Neuronal stem cell (in vitro differentiated cells): ENCODE measurements at regions not wholly inside any gene's neighbourhood (a gene's known extent, or its start where the extent isn't known, plus 50 kb on each side); places are given as distances from the start of the nearest gene placed in this dataset.

Source experiments
- DNase-seq: peaks from one replicate; pipeline ENCODE4 v3.0.0-alpha.2; 2013; ENCODE audit warnings: low spot score
- H2AFZ ChIP-seq: one replicate; pipeline ENCODE4 v1.6.1; 2013; ENCODE audit warnings: mild to moderate bottlenecking, low read length, inconsistent platforms
- H2AK5ac ChIP-seq: 2 replicates; pipeline ENCODE4 v1.6.1; 2013; ENCODE audit warnings: low read depth, mild to moderate bottlenecking, inconsistent platforms, low read length, moderate library complexity, mixed read lengths
- H2BK120ac ChIP-seq: 2 replicates; pipeline ENCODE4 v1.6.1; 2013; ENCODE audit warnings: low read depth, mild to moderate bottlenecking, inconsistent platforms, low read length, moderate library complexity, mixed read lengths
- H2BK12ac ChIP-seq: one replicate; pipeline ENCODE4 v1.6.1; 2013; ENCODE audit warnings: low read length, inconsistent platforms
- H2BK15ac ChIP-seq: 2 replicates; pipeline ENCODE4 v1.6.1; 2013; ENCODE audit warnings: mild to moderate bottlenecking, low read length, inconsistent platforms, mixed read lengths
- H2BK5ac ChIP-seq: one replicate; pipeline ENCODE4 v1.6.1; 2013; ENCODE audit warnings: inconsistent platforms, mild to moderate bottlenecking, low read length, moderate library complexity
- H3K14ac ChIP-seq: one replicate; pipeline ENCODE4 v1.6.1; 2013; ENCODE audit warnings: low read length, inconsistent platforms
- H3K18ac ChIP-seq: 2 replicates; pipeline ENCODE4 v1.6.1; 2013; ENCODE audit warnings: low read length, inconsistent platforms
- H3K23ac ChIP-seq: 2 replicates; pipeline ENCODE4 v1.6.1; 2013; ENCODE audit warnings: low read depth, mild to moderate bottlenecking, mixed read lengths, low read length, inconsistent platforms; ENCODE audit not compliant: poor library complexity
- H3K27ac ChIP-seq: replicated peaks from 3 replicates; pipeline ENCODE4 v1.5.1; 2013; ENCODE audit warnings: low read length, inconsistent platforms
- H3K27me3 ChIP-seq, 3 experiments: 2 replicates each; pipeline ENCODE4 v1.6.1; 2013; ENCODE audit warnings: low read length in 3 of 3, mild to moderate bottlenecking in 2 of 3, inconsistent platforms in 1 of 3, low read depth in 1 of 3, mixed read lengths in 1 of 3, moderate library complexity in 1 of 3; ENCODE audit not compliant: control insufficient read depth in 3 of 3, insufficient read depth in 3 of 3
- H3K36me3 ChIP-seq, 2 donors: replicated peaks in 1 of 2; 2 replicates each; pipeline ENCODE4 v1.6.1; 2013; ENCODE audit warnings: low read length in 2 of 2; ENCODE audit not compliant: control insufficient read depth in 2 of 2, insufficient read depth in 2 of 2
- H3K4ac ChIP-seq: 2 replicates; pipeline ENCODE4 v1.6.1; 2013; ENCODE audit warnings: inconsistent platforms, mild to moderate bottlenecking, low read length, moderate library complexity
- H3K4me1 ChIP-seq, 2 donors: 1 replicate in 1 of 2; 2 replicates in 1 of 2; pipeline ENCODE4 v1.6.1; 2013; ENCODE audit warnings: low read length in 2 of 2, low read depth in 1 of 2; ENCODE audit not compliant: control insufficient read depth in 2 of 2, insufficient read depth in 1 of 2
- H3K4me2 ChIP-seq: one replicate; pipeline ENCODE4 v1.6.1; 2013; ENCODE audit warnings: mild to moderate bottlenecking, low read length, inconsistent platforms; ENCODE audit not compliant: insufficient read depth, poor library complexity, severe bottlenecking
- H3K4me3 ChIP-seq, 2 donors: 2 replicates each; pipeline ENCODE4 v1.5.1; 2013; ENCODE audit warnings: low read length in 2 of 2, mild to moderate bottlenecking in 2 of 2, inconsistent platforms in 1 of 2, moderate library complexity in 1 of 2
- H3K79me1 ChIP-seq: one replicate; pipeline ENCODE4 v1.6.1; 2013; ENCODE audit warnings: low read depth, mild to moderate bottlenecking, inconsistent platforms, low read length, moderate library complexity
- H3K9ac ChIP-seq: one replicate; pipeline ENCODE4 v1.6.1; 2013; ENCODE audit warnings: mild to moderate bottlenecking, low read depth, low read length, inconsistent platforms; ENCODE audit not compliant: poor library complexity
- H3K9me3 ChIP-seq, 2 donors: replicated peaks in 1 of 2; 2 replicates each; pipeline versions ENCODE3 to v1.6.1; 2013; ENCODE audit warnings: low read length in 2 of 2, mild to moderate bottlenecking in 2 of 2, inconsistent platforms in 1 of 2, low read depth in 1 of 2, mixed read lengths in 1 of 2, moderate library complexity in 1 of 2; ENCODE audit not compliant: control insufficient read depth in 2 of 2, insufficient read depth in 1 of 2
- H4K8ac ChIP-seq: one replicate; pipeline ENCODE4 v1.6.1; 2013; ENCODE audit warnings: low read depth, mild to moderate bottlenecking, inconsistent platforms, low read length, moderate library complexity
- H4K91ac ChIP-seq: one replicate; pipeline ENCODE4 v1.6.1; 2013; ENCODE audit warnings: low read length, low read depth, mild to moderate bottlenecking, inconsistent platforms; ENCODE audit not compliant: poor library complexity
- WGBS, 2 donors: extraction: QIAGEN DNeasy Blood & Tissue Kit; methylation state at CpG; one replicate each; pipeline ENCODE4 v1.1.7; 2013; ENCODE audit warnings: missing lambda C conversion rate in 2 of 2, mixed read lengths in 1 of 2; ENCODE audit not compliant: insufficient read length in 2 of 2, insufficient replicate concordance in 1 of 2; ENCODE audit errors: extremely low coverage in 2 of 2; 5-methylcytosine and 5-hydroxymethylcytosine counted together

DNA sequence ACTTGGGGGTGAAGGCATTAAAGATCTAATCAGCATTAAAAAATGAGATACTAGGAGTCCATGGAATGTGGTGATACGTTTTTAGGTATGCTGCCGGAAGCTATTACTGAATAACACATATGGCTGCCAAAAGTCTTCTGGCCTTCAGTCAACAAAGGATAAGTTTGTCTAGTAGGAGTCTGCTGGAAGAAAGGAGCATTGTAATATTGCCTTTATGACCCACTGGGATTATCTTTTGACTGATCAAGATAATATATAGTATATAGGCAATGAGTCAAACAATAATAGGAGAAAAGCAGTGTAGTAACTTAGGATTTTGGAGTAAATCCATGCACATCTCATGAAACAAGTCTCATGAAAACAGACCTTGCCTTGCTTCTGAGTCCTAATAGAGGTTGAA, 295.4 kb downstream of the SLITRK6 start:
- H4K8ac ChIP-seq: no peak overlapping the region
- no peak overlapping the region for H3K4ac ChIP-seq
- H3K4me3 ChIP-seq: no peak overlapping the region
- H2BK15ac ChIP-seq: no peak overlapping the region
- H3K79me1 ChIP-seq: no peaks in the 10 kb centered on the region
- H2BK5ac ChIP-seq: no peak overlapping the region
- H3K4me1 ChIP-seq: no peaks in the 10 kb centered on the region
- H3K23ac ChIP-seq: no peak overlapping the region
- no peak overlapping the region for H2BK12ac ChIP-seq
- no peak overlapping the region for H2AFZ ChIP-seq
- no peak overlapping the region for H3K18ac ChIP-seq
- no peaks in the 10 kb centered on the region for H3K9me3 ChIP-seq
- H3K27me3 ChIP-seq: no peaks in the 10 kb centered on the region
- no peak overlapping the region for H3K9ac ChIP-seq
- H2AK5ac ChIP-seq: no peak overlapping the region
- no peak for DNase-seq
- no CpG with 5 or more reads among the region's 2 CpGs for WGBS, 2 donors
- H4K91ac ChIP-seq: no peak overlapping the region
- H3K4me2 ChIP-seq: no peak overlapping the region
- H3K36me3 ChIP-seq: no peaks in the 10 kb centered on the region
- H3K27ac ChIP-seq: no peak overlapping the region
- no peak overlapping the region for H2BK120ac ChIP-seq
- no peak overlapping the region for H3K14ac ChIP-seq

DNA sequence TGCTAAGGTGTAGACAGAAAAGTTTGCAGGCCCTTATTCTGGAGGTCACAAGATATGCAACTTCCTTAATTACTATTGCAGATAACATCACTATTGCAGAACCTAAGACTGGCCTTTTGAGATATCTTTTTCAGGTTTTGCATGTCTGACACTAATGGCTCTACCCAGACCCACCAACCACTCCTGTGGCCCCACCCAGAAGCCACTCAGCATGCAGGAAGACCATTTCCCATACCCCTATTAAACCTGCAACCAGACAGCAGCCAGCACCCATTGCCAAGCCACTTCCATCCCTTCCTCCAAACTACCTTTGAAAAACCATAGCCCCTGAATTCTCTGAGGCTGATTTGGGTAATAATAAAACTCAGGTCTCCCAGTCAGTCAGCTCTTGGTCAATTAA, 297.6 kb downstream of the SLITRK6 start:
- Histone ChIP-seq H3K36me3 (no peaks in the 10 kb centered on the region), H3K23ac (no peak overlapping the region), H3K27me3 (no peaks in the 10 kb centered on the region), H3K4me2 (no peak overlapping the region), H4K8ac (no peak overlapping the region), H4K91ac (no peak overlapping the region), H2BK12ac (no peak overlapping the region), H2AFZ (no peak overlapping the region), H3K9ac (no peak overlapping the region), H3K14ac (no peak overlapping the region), H3K18ac (no peak overlapping the region), H2BK5ac (no peak overlapping the region), H2AK5ac (no peak overlapping the region), H3K79me1 (no peaks in the 10 kb centered on the region), H3K4me3 (no peak overlapping the region), H2BK15ac (no peak overlapping the region), H3K4me1 (no peaks in the 10 kb centered on the region), H2BK120ac (no peak overlapping the region), H3K27ac (no peak overlapping the region), H3K4ac (no peak overlapping the region), H3K9me3 (no peaks in the 10 kb centered on the region)
- no peak for DNase-seq

DNA sequence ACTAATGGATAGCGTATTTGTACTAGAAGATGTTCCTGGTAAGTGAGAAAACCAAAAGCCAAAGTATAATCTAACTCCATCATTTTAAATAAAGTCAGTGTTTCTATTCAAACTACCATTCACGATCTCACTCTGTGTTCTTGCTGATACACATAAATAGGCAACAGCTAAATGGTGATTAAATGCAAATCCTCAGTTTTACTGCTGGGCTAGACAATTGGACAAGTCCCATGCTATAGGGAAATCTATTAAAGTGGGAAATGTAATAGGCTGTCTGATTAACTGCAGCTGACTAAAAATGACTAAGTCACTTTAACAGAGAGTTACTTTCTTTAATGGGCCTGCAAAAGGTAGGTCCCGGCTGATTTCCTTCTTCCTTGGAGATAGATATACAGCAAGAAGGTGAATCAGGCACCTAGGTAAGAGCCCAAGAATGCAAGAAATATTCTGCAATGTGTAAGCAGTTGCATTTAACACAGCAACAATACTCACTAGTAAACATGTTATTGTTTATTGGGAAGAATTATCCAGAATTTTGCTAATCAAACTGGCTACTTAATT, 298.4 kb downstream of the SLITRK6 start:
- no peak overlapping the region for H3K23ac ChIP-seq
- no peak overlapping the region for H3K4ac ChIP-seq
- WGBS, 2 donors: no CpG with 5 or more reads among the region's 3 CpGs
- no peaks in the 10 kb centered on the region for H3K4me1 ChIP-seq
- no peaks in the 10 kb centered on the region for H3K79me1 ChIP-seq
- no peak overlapping the region for H3K14ac ChIP-seq
- H3K36me3 ChIP-seq: no peaks in the 10 kb centered on the region
- no peak overlapping the region for H3K4me3 ChIP-seq
- H2BK12ac ChIP-seq: no peak overlapping the region
- H2AK5ac ChIP-seq: no peak overlapping the region
- no peak overlapping the region for H3K27ac ChIP-seq
- no peak overlapping the region for H3K9ac ChIP-seq
- no peaks in the 10 kb centered on the region for H3K9me3 ChIP-seq
- no peak overlapping the region for H2AFZ ChIP-seq
- H2BK15ac ChIP-seq: no peak overlapping the region
- no peak overlapping the region for H2BK120ac ChIP-seq
- H3K18ac ChIP-seq: no peak overlapping the region
- H4K91ac ChIP-seq: no peak overlapping the region
- H3K4me2 ChIP-seq: no peak overlapping the region
- no peak overlapping the region for H4K8ac ChIP-seq
- no peaks in the 10 kb centered on the region for H3K27me3 ChIP-seq
- H2BK5ac ChIP-seq: no peak overlapping the region
- no peak for DNase-seq

DNA sequence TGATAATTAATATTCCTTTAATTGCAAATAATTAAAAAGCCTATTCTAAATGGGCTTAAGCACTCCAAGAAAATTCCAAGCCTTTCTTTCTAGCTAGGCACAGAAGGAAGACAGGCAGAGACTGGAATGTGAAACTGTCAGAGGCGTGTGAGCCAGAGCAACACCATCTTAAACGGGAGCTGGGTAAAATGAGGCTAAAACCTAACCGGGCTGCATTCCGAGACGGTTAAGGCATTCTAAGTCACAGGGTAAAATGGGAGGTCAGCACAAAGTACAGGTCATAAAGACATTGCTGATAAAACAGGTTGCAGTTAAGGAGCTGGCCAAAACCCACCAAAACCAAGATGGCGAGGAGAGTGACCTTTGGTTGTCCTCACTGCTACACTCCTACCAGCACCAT, 300.4 kb downstream of the SLITRK6 start:
- DNase-seq: no peak
- Histone ChIP-seq H3K27ac (no peak overlapping the region), H2AFZ (no peak overlapping the region), H2BK12ac (no peak overlapping the region), H3K18ac (no peak overlapping the region), H3K14ac (no peak overlapping the region), H3K36me3 (no peaks in the 10 kb centered on the region), H3K9me3 (no peaks in the 10 kb centered on the region), H3K4me1 (no peaks in the 10 kb centered on the region), H2BK15ac (no peak overlapping the region), H3K23ac (no peak overlapping the region), H4K8ac (no peak overlapping the region), H4K91ac (no peak overlapping the region), H3K4me3 (no peak overlapping the region), H2BK5ac (no peak overlapping the region), H2BK120ac (no peak overlapping the region), H3K27me3 (no peaks in the 10 kb centered on the region), H3K4me2 (no peak overlapping the region), H2AK5ac (no peak overlapping the region), H3K4ac (no peak overlapping the region), H3K79me1 (no peaks in the 10 kb centered on the region), H3K9ac (no peak overlapping the region)
- WGBS, 2 donors: no CpG with 5 or more reads among the region's 6 CpGs
